Activated CD8-positive, alpha-beta T cell treated with anti-CD3 and anti-CD28 coated beads, Interleukin-2, amount 10 ng/mL, durations not matched to agents 7 days and 5 days (primary cell): ENCODE measurements at regions not wholly inside any gene's neighbourhood (a gene's known extent, or its start where the extent isn't known, plus 50 kb on each side); places are given as distances from the start of the nearest gene placed in this dataset.

Experiments used
- ATAC-seq: fragments of 150-1000 bp; cut with Tn5 transposase; one replicate; pipeline ENCODE4 v1.10.0; 2021; ENCODE audit warnings: moderate library complexity
- CTCF ChIA-PET: fragments of 350-600 bp; sonication (Branson Sonifier 250); formaldehyde crosslinking; loops from one replicate; lab custom pipeline; 2021; ENCODE audit warnings: antibody characterized with exemption; lab: Charles Lee
- POLR2A ChIA-PET: fragments of 350-600 bp; sonication (Branson Sonifier 250); formaldehyde crosslinking; loops from one replicate; lab custom pipeline; 2021; ENCODE audit warnings: antibody characterized with exemption; lab: Charles Lee
- DNase-seq: peaks from one replicate; pipeline ENCODE4 v3.0.0-alpha.2; 2020
- H3K27ac Mint-ChIP-seq: one replicate; pipeline ENCODE4 v1.8.0; 2021; ENCODE audit warnings: mild to moderate bottlenecking, mixed read lengths
- H3K27me3 Mint-ChIP-seq: one replicate; pipeline ENCODE4 v1.8.0; 2021; ENCODE audit warnings: low read depth, mixed read lengths
- H3K36me3 Mint-ChIP-seq: one replicate; pipeline ENCODE4 v1.8.0; 2021; ENCODE audit warnings: low read depth, mixed read lengths
- H3K4me1 Mint-ChIP-seq: one replicate; pipeline ENCODE4 v1.8.0; 2021; ENCODE audit warnings: low read depth, mixed read lengths
- H3K4me3 Mint-ChIP-seq: one replicate; pipeline ENCODE4 v1.8.0; 2021; ENCODE audit warnings: mild to moderate bottlenecking, mixed read lengths
- H3K9me3 Mint-ChIP-seq: one replicate; pipeline ENCODE4 v1.8.0; 2022; ENCODE audit warnings: mixed read lengths; ENCODE audit not compliant: insufficient read depth

DNA sequence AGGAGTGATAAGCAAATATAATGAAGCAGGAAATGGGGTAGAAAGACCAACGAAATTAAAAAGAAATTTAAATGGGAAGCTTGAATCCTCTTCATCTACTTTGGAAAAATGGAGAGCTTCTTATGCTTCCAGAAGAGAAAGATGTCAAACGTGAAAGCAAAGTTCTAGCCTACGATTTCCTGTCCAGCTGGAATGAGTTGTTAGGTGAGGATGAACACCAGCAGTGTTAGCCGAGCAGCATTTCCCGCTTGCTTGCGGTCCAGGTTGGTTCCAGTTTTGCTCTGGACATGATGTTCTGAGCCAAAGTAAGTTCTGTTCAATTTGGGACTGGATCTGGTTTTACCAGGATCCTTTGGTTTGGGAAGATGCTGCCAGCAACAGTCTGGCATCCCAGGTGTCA is 78.9 kb downstream of the DACT1 start:
- no peaks in the 10 kb centered on the region for H3K4me1 Mint-ChIP-seq
- no peak overlapping the region for H3K27ac Mint-ChIP-seq
- ChIA-PET POLR2A (no interaction called here), CTCF (no interaction called here)
- no peaks in the 10 kb centered on the region for H3K9me3 Mint-ChIP-seq
- no peak for DNase-seq
- H3K36me3 Mint-ChIP-seq: no peaks in the 10 kb centered on the region
- peaks cover 2% of the 10 kb centered on the region for H3K27me3 Mint-ChIP-seq
- no peak for ATAC-seq
- H3K4me3 Mint-ChIP-seq: no peak overlapping the region

DNA sequence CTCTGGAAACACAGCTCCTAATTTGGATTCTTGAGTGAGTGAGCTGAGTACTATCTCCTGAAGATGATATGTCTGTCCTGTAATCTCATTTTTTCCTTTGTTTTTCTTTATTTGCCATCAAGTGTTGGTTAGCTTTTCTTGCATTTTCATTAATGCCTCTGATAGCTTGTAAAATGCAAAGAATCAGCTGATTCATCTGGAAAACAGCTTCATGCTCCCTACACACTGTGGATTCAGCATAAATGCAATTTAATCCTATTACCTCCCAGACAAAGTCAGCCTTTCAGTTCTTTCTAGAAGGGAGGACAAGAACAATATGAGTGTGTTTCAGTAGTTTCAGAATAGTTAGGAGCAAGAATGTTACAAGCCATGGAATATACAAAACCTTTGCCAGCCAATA is 79.4 kb downstream of the DACT1 start:
- no peaks in the 10 kb centered on the region for H3K9me3 Mint-ChIP-seq

GRCh38 chr14:58717813-58718212 is 80.1 kb downstream of the DACT1 start:
- ChIA-PET POLR2A (no interaction called here), CTCF (no interaction called here)
- no peak overlapping the region for H3K4me3 Mint-ChIP-seq
- peaks cover 4% of the 10 kb centered on the region for H3K27me3 Mint-ChIP-seq
- no peak overlapping the region for H3K27ac Mint-ChIP-seq
- no peaks in the 10 kb centered on the region for H3K36me3 Mint-ChIP-seq
- no peaks in the 10 kb centered on the region for H3K9me3 Mint-ChIP-seq
- ATAC-seq (no peak), DNase-seq (no peak)
- no peaks in the 10 kb centered on the region for H3K4me1 Mint-ChIP-seq

More for the DNA sequence above, 79.4 kb downstream of the DACT1 start:
- POLR2A ChIA-PET: no interaction called here
- peaks cover 4% of the 10 kb centered on the region for H3K27me3 Mint-ChIP-seq
- CTCF ChIA-PET: no interaction called here
- H3K4me3 Mint-ChIP-seq: no peak overlapping the region
- no peak overlapping the region for H3K27ac Mint-ChIP-seq
- ATAC-seq (no peak), DNase-seq (no peak)
- no peaks in the 10 kb centered on the region for H3K36me3 Mint-ChIP-seq
- no peaks in the 10 kb centered on the region for H3K4me1 Mint-ChIP-seq

DNA sequence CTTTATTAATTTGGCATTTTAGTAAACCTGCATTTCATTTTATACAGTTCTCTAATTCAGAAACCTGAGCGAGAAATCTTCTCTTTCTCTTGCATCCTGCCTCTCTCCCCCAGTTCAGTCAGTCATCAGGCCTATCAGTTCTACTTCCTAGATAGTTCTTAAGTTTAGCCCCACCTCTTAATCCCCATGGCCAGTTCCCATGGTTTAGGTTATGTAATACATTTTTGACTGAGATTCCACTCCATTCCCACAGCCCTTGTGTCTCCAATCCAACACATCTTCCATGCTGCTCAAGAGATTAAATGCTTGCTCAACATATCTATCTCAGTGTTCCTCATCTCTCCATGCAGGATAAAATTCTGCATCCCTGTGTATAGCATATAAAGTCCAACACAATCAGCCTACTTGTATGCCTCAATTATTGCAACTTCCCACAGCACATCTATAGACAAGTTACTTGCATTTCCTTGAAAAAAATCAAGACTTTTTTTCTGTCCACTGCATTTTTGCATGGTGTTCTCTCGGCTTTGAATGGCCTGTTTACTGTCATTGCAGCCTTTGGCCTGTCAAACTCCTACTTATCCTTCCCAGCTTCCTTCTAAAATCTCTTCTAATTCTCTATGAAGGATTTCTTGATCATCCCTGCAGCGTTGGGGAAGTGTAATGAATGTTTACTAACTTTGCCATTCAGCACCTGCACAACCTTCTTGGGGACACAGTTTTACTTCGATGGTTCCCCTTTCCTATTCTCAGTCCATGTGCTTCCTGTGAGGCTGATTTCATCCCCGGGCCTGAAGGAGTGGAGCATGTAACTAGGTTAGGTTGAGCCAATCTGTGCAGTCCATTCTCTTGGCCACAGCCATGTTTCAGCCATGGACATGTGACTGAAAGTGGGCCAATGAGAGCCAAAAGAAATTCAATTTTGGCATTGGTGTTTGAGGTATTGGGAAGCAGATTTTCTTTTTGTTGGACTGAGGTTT is 80.8 kb downstream of the DACT1 start:
- Mint-ChIP-seq H3K36me3 (no peaks in the 10 kb centered on the region), H3K27ac (no peak overlapping the region), H3K27me3 (peaks cover 4% of the 10 kb centered on the region), H3K4me3 (no peak overlapping the region), H3K4me1 (no peaks in the 10 kb centered on the region), H3K9me3 (no peaks in the 10 kb centered on the region)
- DNase-seq: no peak
- ATAC-seq: no peak
- POLR2A ChIA-PET: no interaction called here
- CTCF ChIA-PET: no interaction called here

DNA sequence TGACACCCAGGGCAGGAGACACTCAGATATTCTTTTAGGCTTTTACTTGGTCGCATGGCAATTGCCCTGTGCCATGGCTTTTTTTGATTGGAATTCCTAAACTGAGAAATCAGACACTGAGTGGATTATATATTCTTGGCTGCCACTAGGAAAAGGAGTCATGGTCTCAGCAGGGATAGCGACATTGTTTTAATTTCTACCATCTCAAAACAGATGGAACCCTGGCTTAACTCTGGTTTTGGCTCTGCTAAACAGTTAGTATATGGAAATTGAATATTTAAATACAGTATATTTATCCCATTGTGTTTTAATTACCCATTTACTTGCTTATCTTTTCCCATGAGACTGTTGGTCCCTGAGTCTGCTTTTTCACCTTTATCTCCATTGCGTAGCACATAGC is 84.0 kb downstream of the DACT1 start:
- no peak for ATAC-seq
- Mint-ChIP-seq H3K9me3 (no peaks in the 10 kb centered on the region), H3K4me3 (no peak overlapping the region), H3K27me3 (peaks cover 6% of the 10 kb centered on the region), H3K4me1 (no peaks in the 10 kb centered on the region), H3K36me3 (no peaks in the 10 kb centered on the region), H3K27ac (no peak overlapping the region)
- DNase-seq: no peak
- CTCF ChIA-PET: no interaction called here
- POLR2A ChIA-PET: no interaction called here

DNA sequence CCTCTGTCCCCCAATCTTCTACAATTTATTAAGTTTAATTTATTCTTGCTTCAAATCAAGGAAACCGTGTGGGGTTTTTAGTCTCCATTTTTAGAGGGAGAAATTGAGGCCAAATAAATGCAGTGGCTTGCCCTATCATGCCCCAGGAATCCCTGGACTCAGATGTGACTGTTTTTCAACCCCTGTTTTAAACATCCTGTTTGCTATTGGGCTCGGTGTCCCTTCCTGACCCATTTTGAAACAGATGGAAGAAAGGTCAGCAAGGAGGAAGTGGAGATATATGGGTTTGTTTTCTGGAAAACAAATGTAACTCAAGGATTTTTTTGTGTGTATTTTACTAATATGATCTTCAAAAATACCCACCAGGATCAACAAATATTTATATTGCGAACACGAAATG is 84.7 kb downstream of the DACT1 start:
- H3K4me1 Mint-ChIP-seq: no peaks in the 10 kb centered on the region
- H3K4me3 Mint-ChIP-seq: no peak overlapping the region
- ChIA-PET POLR2A (no interaction called here), CTCF (no interaction called here)
- no peaks in the 10 kb centered on the region for H3K9me3 Mint-ChIP-seq
- H3K27ac Mint-ChIP-seq: no peak overlapping the region
- ATAC-seq (no peak), DNase-seq (no peak)
- peaks cover 6% of the 10 kb centered on the region for H3K27me3 Mint-ChIP-seq
- no peaks in the 10 kb centered on the region for H3K36me3 Mint-ChIP-seq

- no peaks in the 10 kb centered on the region for H3K9me3 Mint-ChIP-seq
- peaks cover 6% of the 10 kb centered on the region for H3K27me3 Mint-ChIP-seq
Measured at GRCh38 chr14:58724206-58724605, 86.4 kb downstream of the DACT1 start.

DNA sequence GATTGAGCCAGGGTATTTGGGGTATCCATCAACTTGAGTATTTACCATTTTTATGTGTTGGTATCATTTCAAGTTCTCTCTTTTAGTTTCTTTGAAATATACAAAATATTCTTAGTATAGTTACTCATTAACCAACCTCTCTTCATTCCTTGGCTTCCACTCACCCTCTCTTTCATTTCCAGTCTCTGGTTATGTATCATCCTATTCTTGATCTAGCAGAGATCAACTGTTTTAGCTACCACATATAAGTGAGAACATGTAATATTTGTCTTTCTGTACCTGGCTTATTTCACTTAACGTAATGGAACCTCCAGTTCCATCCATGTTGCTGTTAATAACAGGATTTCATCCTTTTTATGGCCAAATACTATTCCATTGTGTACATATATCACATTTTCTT is 86.9 kb downstream of the DACT1 start:
- DNase-seq: no peak
- H3K9me3 Mint-ChIP-seq: no peaks in the 10 kb centered on the region
- no peak overlapping the region for H3K4me3 Mint-ChIP-seq
- H3K4me1 Mint-ChIP-seq: no peaks in the 10 kb centered on the region
- no peaks in the 10 kb centered on the region for H3K36me3 Mint-ChIP-seq
- no peak overlapping the region for H3K27ac Mint-ChIP-seq
- no peak for ATAC-seq
- peaks cover 5% of the 10 kb centered on the region for H3K27me3 Mint-ChIP-seq
- POLR2A ChIA-PET: no interaction called here
- CTCF ChIA-PET: no interaction called here

More at GRCh38 chr14:58724206-58724605, 86.4 kb downstream of the DACT1 start:
- Mint-ChIP-seq H3K4me3 (no peak overlapping the region), H3K36me3 (no peaks in the 10 kb centered on the region), H3K4me1 (no peaks in the 10 kb centered on the region), H3K27ac (no peak overlapping the region)
- ChIA-PET POLR2A (no interaction called here), CTCF (no interaction called here)
- DNase-seq (no peak), ATAC-seq (no peak)

DNA sequence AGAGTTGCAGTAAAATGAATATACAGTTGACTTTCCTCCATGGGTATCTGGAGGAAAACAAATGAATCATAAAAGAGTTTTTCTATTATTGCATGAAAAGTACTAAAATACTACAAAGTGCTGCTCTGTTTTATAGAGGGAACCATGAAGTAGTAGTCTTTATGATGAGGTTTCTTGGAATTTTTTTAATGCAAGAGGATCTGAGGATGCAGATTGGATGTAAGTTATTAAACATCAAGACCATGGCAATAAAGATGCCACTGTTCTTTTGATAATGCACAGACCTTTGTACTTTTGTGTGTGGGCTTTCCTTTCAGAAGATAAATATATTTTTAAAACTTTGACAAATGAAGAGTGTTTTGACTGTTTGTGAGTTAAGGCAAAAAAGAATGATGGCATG is 87.5 kb downstream of the DACT1 start:
- Mint-ChIP-seq H3K9me3 (no peaks in the 10 kb centered on the region), H3K27me3 (peaks cover 4% of the 10 kb centered on the region), H3K4me3 (no peak overlapping the region), H3K36me3 (no peaks in the 10 kb centered on the region), H3K27ac (no peak overlapping the region), H3K4me1 (no peaks in the 10 kb centered on the region)
- ChIA-PET CTCF (no interaction called here), POLR2A (no interaction called here)
- DNase-seq (no peak), ATAC-seq (no peak)

DNA sequence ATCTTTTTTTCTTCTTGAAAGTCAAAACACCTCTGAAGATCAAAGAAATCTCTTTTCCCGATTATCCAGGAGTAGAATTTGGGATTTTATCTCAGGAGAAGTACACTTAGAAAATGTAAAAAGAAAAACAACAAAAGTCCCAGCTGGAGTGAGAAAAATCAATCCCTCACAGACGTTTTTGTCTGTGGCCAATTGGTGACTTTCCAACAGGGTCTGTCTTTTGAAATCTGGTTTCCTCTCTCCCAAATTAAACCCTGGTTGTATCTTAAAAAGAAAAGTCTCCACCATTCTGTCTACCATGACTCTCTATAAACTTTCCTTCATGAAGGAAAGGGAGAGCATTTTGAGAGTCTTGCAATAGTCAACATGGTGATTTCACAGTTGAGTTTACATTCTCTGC is 88.1 kb downstream of the DACT1 start:
- CTCF ChIA-PET: no interaction called here
- no peaks in the 10 kb centered on the region for H3K9me3 Mint-ChIP-seq
- DNase-seq (no peak), ATAC-seq (no peak)
- H3K27me3 Mint-ChIP-seq: peaks cover 4% of the 10 kb centered on the region
- POLR2A ChIA-PET: no interaction called here
- no peaks in the 10 kb centered on the region for H3K4me1 Mint-ChIP-seq
- no peaks in the 10 kb centered on the region for H3K36me3 Mint-ChIP-seq
- H3K4me3 Mint-ChIP-seq: no peak overlapping the region
- no peak overlapping the region for H3K27ac Mint-ChIP-seq

DNA sequence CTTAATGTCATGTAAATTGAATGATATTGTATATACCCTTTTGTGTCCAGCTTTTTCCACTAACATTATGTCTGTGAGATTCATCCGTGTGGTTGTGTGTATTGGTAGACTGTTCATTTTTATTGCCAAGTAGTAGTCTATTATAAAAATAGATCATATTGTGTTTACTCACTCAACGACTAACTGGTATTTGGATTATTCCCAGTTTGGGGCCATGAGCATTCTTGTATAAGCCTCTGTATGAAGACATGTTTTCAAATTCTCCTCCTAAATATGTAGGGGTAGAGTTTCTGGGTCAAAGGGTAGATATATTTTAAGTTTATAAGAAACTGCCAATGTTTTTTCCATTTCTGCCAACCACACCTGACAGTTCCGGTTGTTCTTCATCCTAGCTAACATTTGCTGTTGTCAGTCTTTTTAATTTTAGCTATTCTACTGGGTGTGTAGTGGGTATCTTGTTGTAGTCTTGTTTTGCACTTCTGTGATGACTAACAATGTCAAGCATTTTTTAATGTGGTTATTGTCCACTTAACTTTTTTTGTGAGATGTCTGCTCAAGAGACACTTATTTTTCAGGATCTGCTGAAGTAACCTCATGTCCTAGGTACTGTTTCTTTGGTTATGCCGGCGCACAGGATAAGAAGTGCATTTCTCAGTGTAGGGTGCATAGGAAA is 93.2 kb downstream of the DACT1 start:
- CTCF ChIA-PET: no interaction called here
- no peaks in the 10 kb centered on the region for H3K4me1 Mint-ChIP-seq
- no peak for DNase-seq
- H3K27ac Mint-ChIP-seq: no peak overlapping the region
- POLR2A ChIA-PET: no interaction called here
- peaks cover 8% of the 10 kb centered on the region for H3K27me3 Mint-ChIP-seq
- H3K4me3 Mint-ChIP-seq: no peak overlapping the region
- no peak for ATAC-seq
- H3K36me3 Mint-ChIP-seq: no peaks in the 10 kb centered on the region
- H3K9me3 Mint-ChIP-seq: no peaks in the 10 kb centered on the region

DNA sequence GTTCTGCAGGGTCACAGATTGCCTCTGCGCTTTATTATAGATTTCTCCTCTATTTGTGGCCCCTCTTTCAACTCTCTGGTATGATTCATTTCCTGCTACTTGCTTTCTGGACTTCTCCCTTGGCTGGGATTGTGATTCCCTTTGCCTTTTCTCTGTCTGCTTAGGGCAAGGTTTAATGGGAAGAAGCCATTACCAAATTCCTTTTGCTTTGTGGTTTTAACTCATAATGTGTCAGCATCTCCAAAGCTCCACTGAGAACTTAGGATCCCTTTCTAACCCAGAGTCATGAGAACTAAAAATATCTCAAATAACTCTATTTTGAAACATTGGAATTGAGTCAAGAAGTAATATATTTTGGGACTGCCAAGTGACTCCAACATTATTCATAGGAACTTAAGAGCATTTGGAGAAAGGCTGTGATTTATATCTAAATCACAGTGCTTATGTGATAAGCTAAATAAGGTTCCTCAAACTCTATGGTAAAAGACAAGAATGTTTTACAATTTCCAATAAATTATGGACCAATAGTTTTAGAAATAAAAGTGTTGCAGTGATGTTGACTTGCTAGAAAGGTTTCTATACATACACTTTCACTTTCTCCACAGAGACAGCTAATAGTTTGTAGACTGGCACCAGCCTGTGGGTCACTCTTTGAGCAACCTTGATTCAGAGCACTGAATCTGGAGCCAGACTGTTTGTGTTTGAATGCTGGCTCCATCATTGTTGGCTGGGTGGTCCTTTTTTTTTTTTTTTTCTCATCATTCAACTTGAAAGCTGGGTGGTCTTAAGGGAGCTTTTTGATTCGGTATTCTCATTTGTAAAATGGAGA is 93.9 kb downstream of the DACT1 start:
- no peaks in the 10 kb centered on the region for H3K36me3 Mint-ChIP-seq
- no peak for ATAC-seq

More for the DNA sequence above, 93.9 kb downstream of the DACT1 start:
- DNase-seq: no peak
- peaks cover 9% of the 10 kb centered on the region for H3K27me3 Mint-ChIP-seq
- H3K9me3 Mint-ChIP-seq: no peaks in the 10 kb centered on the region
- no peak overlapping the region for H3K4me3 Mint-ChIP-seq
- no peak overlapping the region for H3K27ac Mint-ChIP-seq
- ChIA-PET CTCF (no interaction called here), POLR2A (no interaction called here)
- H3K4me1 Mint-ChIP-seq: no peaks in the 10 kb centered on the region
